ENCODE measurements at regions not wholly inside any gene's neighbourhood (a gene's known extent, or its start where the extent isn't known, plus 50 kb on each side); places are given as distances from the start of the nearest gene placed in this dataset.

DNA sequence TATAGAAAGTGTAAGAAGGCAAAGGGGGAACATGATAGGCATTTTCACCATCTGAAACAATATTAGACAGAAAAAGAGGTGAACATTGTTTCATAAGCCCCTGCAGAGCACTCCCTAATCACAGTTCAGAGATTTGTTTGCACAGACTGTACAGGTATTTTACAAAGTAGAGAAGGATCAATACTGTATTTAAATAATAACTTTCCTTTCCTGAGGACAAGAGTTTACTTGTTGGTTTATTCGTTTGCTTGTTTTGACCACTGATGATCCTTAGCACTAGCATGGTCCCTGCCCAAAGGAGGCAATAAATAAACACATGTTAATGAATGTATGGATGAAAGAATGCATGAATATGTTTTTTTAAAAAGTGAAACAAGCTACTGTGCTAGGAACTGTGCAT is 690.1 kb upstream of the COBL start:
- TF ChIP-seq, protein P1, sequence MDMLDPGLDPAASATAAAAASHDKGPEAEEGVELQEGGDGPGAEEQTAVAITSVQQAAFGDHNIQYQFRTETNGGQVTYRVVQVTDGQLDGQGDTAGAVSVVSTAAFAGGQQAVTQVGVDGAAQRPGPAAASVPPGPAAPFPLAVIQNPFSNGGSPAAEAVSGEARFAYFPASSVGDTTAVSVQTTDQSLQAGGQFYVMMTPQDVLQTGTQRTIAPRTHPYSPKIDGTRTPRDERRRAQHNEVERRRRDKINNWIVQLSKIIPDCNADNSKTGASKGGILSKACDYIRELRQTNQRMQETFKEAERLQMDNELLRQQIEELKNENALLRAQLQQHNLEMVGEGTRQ (IDR thresholded peaks at IDR 0.05; ENCODE audit: low read depth, low read length) = no peak
- TF ChIP-seq, protein P2, sequence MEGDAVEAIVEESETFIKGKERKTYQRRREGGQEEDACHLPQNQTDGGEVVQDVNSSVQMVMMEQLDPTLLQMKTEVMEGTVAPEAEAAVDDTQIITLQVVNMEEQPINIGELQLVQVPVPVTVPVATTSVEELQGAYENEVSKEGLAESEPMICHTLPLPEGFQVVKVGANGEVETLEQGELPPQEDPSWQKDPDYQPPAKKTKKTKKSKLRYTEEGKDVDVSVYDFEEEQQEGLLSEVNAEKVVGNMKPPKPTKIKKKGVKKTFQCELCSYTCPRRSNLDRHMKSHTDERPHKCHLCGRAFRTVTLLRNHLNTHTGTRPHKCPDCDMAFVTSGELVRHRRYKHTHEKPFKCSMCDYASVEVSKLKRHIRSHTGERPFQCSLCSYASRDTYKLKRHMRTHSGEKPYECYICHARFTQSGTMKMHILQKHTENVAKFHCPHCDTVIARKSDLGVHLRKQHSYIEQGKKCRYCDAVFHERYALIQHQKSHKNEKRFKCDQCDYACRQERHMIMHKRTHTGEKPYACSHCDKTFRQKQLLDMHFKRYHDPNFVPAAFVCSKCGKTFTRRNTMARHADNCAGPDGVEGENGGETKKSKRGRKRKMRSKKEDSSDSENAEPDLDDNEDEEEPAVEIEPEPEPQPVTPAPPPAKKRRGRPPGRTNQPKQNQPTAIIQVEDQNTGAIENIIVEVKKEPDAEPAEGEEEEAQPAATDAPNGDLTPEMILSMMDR (conservative IDR thresholded peaks at IDR 0.05; ENCODE audit: low read depth, low read length) = no peak
- TF ChIP-seq MXI1 (IDR thresholded peaks at IDR 0.05; ENCODE audit: borderline replicate concordance, low read depth, low read length) = no peak
- no peak for TF ChIP-seq POLR2A (IDR thresholded peaks at IDR 0.05; ENCODE audit: low read depth, low read length)
- no peak for TF ChIP-seq MAFK (IDR thresholded peaks at IDR 0.05; ENCODE audit: low read depth, low read length)
- TF ChIP-seq RAD21 (IDR thresholded peaks at IDR 0.05; ENCODE audit: low read length) = no peak
- no peak for TF ChIP-seq MAZ (IDR thresholded peaks at IDR 0.05; ENCODE audit: borderline replicate concordance, low read depth, low read length)
- TF ChIP-seq, protein P3, sequence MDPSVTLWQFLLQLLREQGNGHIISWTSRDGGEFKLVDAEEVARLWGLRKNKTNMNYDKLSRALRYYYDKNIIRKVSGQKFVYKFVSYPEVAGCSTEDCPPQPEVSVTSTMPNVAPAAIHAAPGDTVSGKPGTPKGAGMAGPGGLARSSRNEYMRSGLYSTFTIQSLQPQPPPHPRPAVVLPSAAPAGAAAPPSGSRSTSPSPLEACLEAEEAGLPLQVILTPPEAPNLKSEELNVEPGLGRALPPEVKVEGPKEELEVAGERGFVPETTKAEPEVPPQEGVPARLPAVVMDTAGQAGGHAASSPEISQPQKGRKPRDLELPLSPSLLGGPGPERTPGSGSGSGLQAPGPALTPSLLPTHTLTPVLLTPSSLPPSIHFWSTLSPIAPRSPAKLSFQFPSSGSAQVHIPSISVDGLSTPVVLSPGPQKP (IDR thresholded peaks at IDR 0.05; ENCODE audit: borderline replicate concordance, low read depth, low read length) = no peak
- no peak for TF ChIP-seq RFX5 (IDR thresholded peaks at IDR 0.05; ENCODE audit: low read depth, low read length)
